Trophoblast cell (in vitro differentiated cells and primary cell): ENCODE measurements at regions not wholly inside any gene's neighbourhood (a gene's known extent, or its start where the extent isn't known, plus 50 kb on each side); places are given as distances from the start of the nearest gene placed in this dataset.

Experiments
- DNase-seq, 2 donors: peaks; one replicate each; pipeline ENCODE4 v3.0.0-alpha.2; 2016
- H2AFZ ChIP-seq: 2 replicates; pipeline ENCODE4 v1.6.1; 2013; ENCODE audit warnings: low read length, moderate library complexity, mild to moderate bottlenecking; ENCODE audit not compliant: insufficient read depth, poor library complexity
- H2AK5ac ChIP-seq: 2 replicates; pipeline ENCODE4 v1.6.1; 2013; ENCODE audit warnings: mild to moderate bottlenecking, low read length
- H2BK120ac ChIP-seq: 2 replicates; pipeline ENCODE4 v1.6.1; 2013; ENCODE audit warnings: low read length, mild to moderate bottlenecking, moderate library complexity; ENCODE audit not compliant: insufficient read depth, poor library complexity
- H2BK12ac ChIP-seq: 2 replicates; pipeline ENCODE4 v1.6.1; 2013; ENCODE audit warnings: mild to moderate bottlenecking, low read length, moderate library complexity
- H2BK5ac ChIP-seq: 2 replicates; pipeline ENCODE4 v1.6.1; 2013; ENCODE audit warnings: low read length, low read depth, moderate library complexity, mild to moderate bottlenecking; ENCODE audit not compliant: poor library complexity
- H3K14ac ChIP-seq: 2 replicates; pipeline ENCODE4 v1.6.1; 2013; ENCODE audit warnings: mild to moderate bottlenecking, low read length
- H3K18ac ChIP-seq: 2 replicates; pipeline ENCODE4 v1.6.1; 2013; ENCODE audit warnings: mild to moderate bottlenecking, low read length
- H3K23ac ChIP-seq: 2 replicates; pipeline ENCODE4 v1.6.1; 2013; ENCODE audit warnings: low read length
- H3K27ac ChIP-seq: 2 replicates; pipeline ENCODE4 v1.5.1; 2013; ENCODE audit warnings: low read depth, mild to moderate bottlenecking, inconsistent platforms, low read length, moderate library complexity
- H3K27me3 ChIP-seq: 2 replicates; pipeline ENCODE4 v1.6.1; 2013; ENCODE audit warnings: inconsistent platforms, mild to moderate bottlenecking, low read length, moderate library complexity; ENCODE audit not compliant: insufficient read depth
- H3K36me3 ChIP-seq, 2 experiments: 1 replicate in 1 of 2; 2 replicates in 1 of 2; pipeline ENCODE4 v1.6.1; 2013; ENCODE audit warnings: low read length in 2 of 2, mild to moderate bottlenecking in 2 of 2, moderate library complexity in 1 of 2; ENCODE audit not compliant: insufficient read depth in 2 of 2, control insufficient read depth in 1 of 2
- H3K4ac ChIP-seq: 2 replicates; pipeline ENCODE4 v1.6.1; 2013; ENCODE audit warnings: low read depth, mild to moderate bottlenecking, low read length, moderate library complexity
- H3K4me1 ChIP-seq, 2 experiments: 1 replicate in 1 of 2; 2 replicates in 1 of 2; pipeline ENCODE4 v1.6.1; 2013; ENCODE audit warnings: low read length in 2 of 2, mild to moderate bottlenecking in 2 of 2, moderate library complexity in 1 of 2; ENCODE audit not compliant: insufficient read depth in 2 of 2, control insufficient read depth in 1 of 2
- H3K4me2 ChIP-seq: 2 replicates; pipeline ENCODE4 v1.6.1; 2013; ENCODE audit warnings: inconsistent platforms, mild to moderate bottlenecking, low read length, moderate library complexity
- H3K4me3 ChIP-seq: 2 replicates; pipeline ENCODE4 v1.5.1; 2013; ENCODE audit warnings: mild to moderate bottlenecking, low read depth, low read length, inconsistent platforms
- H3K79me1 ChIP-seq: one replicate; pipeline ENCODE4 v1.6.1; 2013; ENCODE audit warnings: low read length
- H3K79me2 ChIP-seq: 2 replicates; pipeline ENCODE4 v1.6.1; 2013; ENCODE audit warnings: low read length, mild to moderate bottlenecking; ENCODE audit not compliant: control insufficient read depth, insufficient read depth, poor library complexity
- H3K9ac ChIP-seq: 2 replicates; pipeline ENCODE4 v1.6.1; 2013; ENCODE audit warnings: mild to moderate bottlenecking, low read length
- H3K9me3 ChIP-seq: 2 replicates; pipeline ENCODE4 v1.6.1; 2013; ENCODE audit warnings: low read depth, mild to moderate bottlenecking, control low read depth, inconsistent platforms, low read length; ENCODE audit not compliant: insufficient read depth
- H4K12ac ChIP-seq: 2 replicates; pipeline ENCODE4 v1.6.1; 2013; ENCODE audit warnings: low read depth, mild to moderate bottlenecking, low read length, moderate library complexity
- H4K8ac ChIP-seq: 2 replicates; pipeline ENCODE4 v1.6.1; 2013; ENCODE audit warnings: low read depth, mild to moderate bottlenecking, low read length, moderate library complexity
- H4K91ac ChIP-seq: one replicate; pipeline ENCODE4 v1.6.1; 2013; ENCODE audit warnings: low read depth, mild to moderate bottlenecking, low read length, moderate library complexity
- WGBS: extraction: QIAGEN DNeasy Blood & Tissue Kit; methylation state at CpG from one replicate; pipeline ENCODE4 v1.1.7; 2013; ENCODE audit warnings: missing lambda C conversion rate; ENCODE audit not compliant: insufficient read length, insufficient coverage; ENCODE audit errors: extremely low coverage; 5-methylcytosine and 5-hydroxymethylcytosine counted together

GRCh38 chr3:150248888-150249681, 159.0 kb upstream of the TSC22D2 start:
- peak overlapping the region; percentile 64 for H4K91ac ChIP-seq
- peaks cover 2 to 15% of the 10 kb centered on the region in 2 experiments for H3K4me1 ChIP-seq
- H2BK120ac ChIP-seq, result peak overlapping the region; percentile 94
- WGBS, result no CpG with 5 or more reads among the region's 4 CpGs
- H4K12ac ChIP-seq, result no peak overlapping the region
- no peak overlapping the region for H3K9ac ChIP-seq
- H3K27me3 ChIP-seq, result no peaks in the 10 kb centered on the region
- no peak overlapping the region for H4K8ac ChIP-seq
- no peak overlapping the region for H3K23ac ChIP-seq
- DNase-seq, result no peak
- H3K14ac ChIP-seq, result no peak overlapping the region
- peak overlapping the region; percentile 31 for H2AFZ ChIP-seq
- H3K4me2 ChIP-seq, result no peak overlapping the region
- peak overlapping the region; percentile 71 for H2BK12ac ChIP-seq
- no peak overlapping the region for H3K4me3 ChIP-seq
- no peaks in the 10 kb centered on the region for H3K36me3 ChIP-seq
- no peak overlapping the region for H2AK5ac ChIP-seq
- H2BK5ac ChIP-seq, result peak overlapping the region; percentile 57
- H3K79me1 ChIP-seq, result peaks cover 13% of the 10 kb centered on the region
- H3K79me2 ChIP-seq, result no peaks in the 10 kb centered on the region
- no peak overlapping the region for H3K4ac ChIP-seq
- H3K18ac ChIP-seq, result no peak overlapping the region
- no peaks in the 10 kb centered on the region for H3K9me3 ChIP-seq
- peak overlapping the region; percentile 16 for H3K27ac ChIP-seq

GRCh38 chr3:150248116-150248887, 159.8 kb upstream of the TSC22D2 start:
- Histone ChIP-seq H2AFZ (no peak overlapping the region), H3K79me1 (peaks cover 13% of the 10 kb centered on the region), H2BK5ac (no peak overlapping the region), H3K9ac (no peak overlapping the region), H3K27ac (peak overlapping the region; percentile 67), H3K4me3 (no peak overlapping the region), H4K8ac (no peak overlapping the region), H3K23ac (no peak overlapping the region), H3K14ac (no peak overlapping the region), H3K4me2 (no peak overlapping the region), H2BK120ac (no peak overlapping the region), H3K4ac (no peak overlapping the region), H3K4me1 (peaks cover 2 to 15% of the 10 kb centered on the region in 2 experiments), H4K12ac (no peak overlapping the region), H2BK12ac (no peak overlapping the region), H3K27me3 (no peaks in the 10 kb centered on the region), H4K91ac (no peak overlapping the region), H2AK5ac (no peak overlapping the region), H3K18ac (no peak overlapping the region), H3K9me3 (no peaks in the 10 kb centered on the region), H3K79me2 (no peaks in the 10 kb centered on the region), H3K36me3 (no peaks in the 10 kb centered on the region)
- WGBS, result no CpG with 5 or more reads among the region's 5 CpGs
- no peak for DNase-seq

GRCh38 chr3:150247441-150247840, 160.7 kb upstream of the TSC22D2 start:
- H3K27ac ChIP-seq, result no peak overlapping the region
- H3K36me3 ChIP-seq, result no peaks in the 10 kb centered on the region
- H3K23ac ChIP-seq, result no peak overlapping the region
- no peak for DNase-seq
- peak overlapping the region; percentile 23 for H2BK12ac ChIP-seq
- no peaks in the 10 kb centered on the region for H3K9me3 ChIP-seq
- no peak overlapping the region for H3K4ac ChIP-seq
- H3K27me3 ChIP-seq, result no peaks in the 10 kb centered on the region
- no peak overlapping the region for H3K18ac ChIP-seq
- H3K79me2 ChIP-seq, result no peaks in the 10 kb centered on the region
- no CpG with 5 or more reads among the region's 6 CpGs for WGBS
- no peak overlapping the region for H3K4me2 ChIP-seq
- no peak overlapping the region for H3K4me3 ChIP-seq
- no peak overlapping the region for H2BK5ac ChIP-seq
- H2AFZ ChIP-seq, result no peak overlapping the region
- no peak overlapping the region for H2AK5ac ChIP-seq
- no peak overlapping the region for H3K9ac ChIP-seq
- H4K91ac ChIP-seq, result peak overlapping the region; percentile 31
- peaks cover 2 to 16% of the 10 kb centered on the region in 2 experiments for H3K4me1 ChIP-seq
- no peak overlapping the region for H3K14ac ChIP-seq
- no peak overlapping the region for H4K12ac ChIP-seq
- peaks cover 13% of the 10 kb centered on the region for H3K79me1 ChIP-seq
- H4K8ac ChIP-seq, result no peak overlapping the region
- peak overlapping the region; percentile 27 for H2BK120ac ChIP-seq

GRCh38 chr3:150243466-150243865, 164.6 kb upstream of the TSC22D2 start:
- peak in 1 of 2 donors; percentile 50 for DNase-seq
- Histone ChIP-seq H2AFZ (no peak overlapping the region), H3K4ac (no peak overlapping the region), H2BK5ac (no peak overlapping the region), H4K12ac (no peak overlapping the region), H3K79me2 (no peaks in the 10 kb centered on the region), H3K4me3 (no peak overlapping the region), H3K18ac (no peak overlapping the region), H3K23ac (no peak overlapping the region), H3K4me1 (peaks cover 5% of the 10 kb centered on the region in 2 experiments), H2BK120ac (no peak overlapping the region), H3K36me3 (no peaks in the 10 kb centered on the region), H3K9ac (no peak overlapping the region), H3K9me3 (no peaks in the 10 kb centered on the region), H4K91ac (no peak overlapping the region), H3K4me2 (no peak overlapping the region), H3K14ac (no peak overlapping the region), H2AK5ac (no peak overlapping the region), H2BK12ac (no peak overlapping the region), H3K79me1 (peaks cover 6% of the 10 kb centered on the region), H3K27me3 (no peaks in the 10 kb centered on the region), H4K8ac (no peak overlapping the region), H3K27ac (no peak overlapping the region)
- WGBS, result no CpG with 5 or more reads among the region's 3 CpGs
